SJSA1 (cell line): ENCODE measurements at regions not wholly inside any gene's neighbourhood (a gene's known extent, or its start where the extent isn't known, plus 50 kb on each side); places are given as distances from the start of the nearest gene placed in this dataset.

Source experiments
- DNase-seq, 2 experiments: peaks; one replicate each; pipeline ENCODE4 v3.0.0-alpha.2; 2015 to 2020; ENCODE audit warnings: low spot score in 2 of 2, low read depth in 1 of 2
- H3K27ac ChIP-seq: fragments of 250-450 bp; sonication (Bioruptor Pico); 2 replicates; pipeline ENCODE4 v1.5.1; 2020; ENCODE audit warnings: mild to moderate bottlenecking, moderate library complexity
- H3K27me3 ChIP-seq: fragments of 250-450 bp; sonication (Bioruptor Pico); replicated peaks from 2 replicates; pipeline ENCODE4 v1.5.1; 2020; ENCODE audit warnings: mild to moderate bottlenecking, moderate library complexity
- H3K36me3 ChIP-seq: fragments of 250-450 bp; sonication (Bioruptor Pico); 2 replicates; pipeline ENCODE4 v1.5.1; 2020; ENCODE audit warnings: mild to moderate bottlenecking
- H3K4me1 ChIP-seq: fragments of 250-450 bp; sonication (Bioruptor Pico); replicated peaks from 2 replicates; pipeline ENCODE4 v1.6.1; 2021; ENCODE audit warnings: mild to moderate bottlenecking
- H3K4me3 ChIP-seq: fragments of 250-450 bp; sonication (Bioruptor Pico); 2 replicates; pipeline ENCODE4 v1.5.1; 2020; ENCODE audit warnings: mild to moderate bottlenecking
- H3K9me3 ChIP-seq: fragments of 250-450 bp; sonication (Bioruptor Pico); replicated peaks from 2 replicates; pipeline ENCODE4 v1.5.1; 2020; ENCODE audit warnings: mild to moderate bottlenecking

DNA sequence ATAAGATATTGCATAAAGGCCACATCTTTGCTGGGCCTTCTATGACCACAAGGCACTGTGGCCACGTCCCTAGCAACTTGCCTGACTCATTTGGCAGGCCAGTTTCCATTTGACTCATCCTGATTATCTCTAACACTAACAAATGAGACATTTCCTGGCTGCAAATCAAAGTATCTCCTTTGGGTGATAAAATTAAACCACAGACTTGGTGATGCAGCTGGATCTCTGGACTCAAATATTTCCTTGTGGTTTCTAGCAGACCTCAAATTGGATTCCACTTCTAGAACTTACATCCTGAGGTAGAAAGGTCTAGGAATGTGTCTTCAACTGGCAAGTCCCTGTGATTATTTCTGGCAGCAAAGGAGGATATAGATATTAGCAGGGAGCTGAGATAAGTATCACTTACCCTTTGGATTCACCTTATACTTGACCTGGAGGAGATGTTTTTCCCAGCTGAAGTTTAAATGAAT is 167.9 kb upstream of the NXPH2 start:
- H3K27ac ChIP-seq, result peak overlapping the region; percentile 90
- no peaks in the 10 kb centered on the region for H3K27me3 ChIP-seq
- peaks cover 33% of the 10 kb centered on the region for H3K4me1 ChIP-seq
- H3K4me3 ChIP-seq, result no peak overlapping the region
- no peaks in the 10 kb centered on the region for H3K36me3 ChIP-seq
- H3K9me3 ChIP-seq, result no peaks in the 10 kb centered on the region
- peak; percentile 89 to 97 for DNase-seq

GRCh38 chr2:138943470-138943869 is 163.3 kb upstream of the NXPH2 start:
- no peak for DNase-seq
- H3K9me3 ChIP-seq, result no peaks in the 10 kb centered on the region
- no peak overlapping the region for H3K27ac ChIP-seq
- H3K36me3 ChIP-seq, result no peaks in the 10 kb centered on the region
- H3K27me3 ChIP-seq, result no peaks in the 10 kb centered on the region
- peaks cover 18% of the 10 kb centered on the region for H3K4me1 ChIP-seq
- H3K4me3 ChIP-seq, result no peak overlapping the region

- H3K4me1 ChIP-seq, result peaks cover 10% of the 10 kb centered on the region
- DNase-seq, result no peak
- H3K27ac ChIP-seq, result no peak overlapping the region
- no peaks in the 10 kb centered on the region for H3K27me3 ChIP-seq
- no peaks in the 10 kb centered on the region for H3K36me3 ChIP-seq
- H3K4me3 ChIP-seq, result no peak overlapping the region
- no peaks in the 10 kb centered on the region for H3K9me3 ChIP-seq
Observed at GRCh38 chr2:138942466-138942865, 162.3 kb upstream of the NXPH2 start.

DNA sequence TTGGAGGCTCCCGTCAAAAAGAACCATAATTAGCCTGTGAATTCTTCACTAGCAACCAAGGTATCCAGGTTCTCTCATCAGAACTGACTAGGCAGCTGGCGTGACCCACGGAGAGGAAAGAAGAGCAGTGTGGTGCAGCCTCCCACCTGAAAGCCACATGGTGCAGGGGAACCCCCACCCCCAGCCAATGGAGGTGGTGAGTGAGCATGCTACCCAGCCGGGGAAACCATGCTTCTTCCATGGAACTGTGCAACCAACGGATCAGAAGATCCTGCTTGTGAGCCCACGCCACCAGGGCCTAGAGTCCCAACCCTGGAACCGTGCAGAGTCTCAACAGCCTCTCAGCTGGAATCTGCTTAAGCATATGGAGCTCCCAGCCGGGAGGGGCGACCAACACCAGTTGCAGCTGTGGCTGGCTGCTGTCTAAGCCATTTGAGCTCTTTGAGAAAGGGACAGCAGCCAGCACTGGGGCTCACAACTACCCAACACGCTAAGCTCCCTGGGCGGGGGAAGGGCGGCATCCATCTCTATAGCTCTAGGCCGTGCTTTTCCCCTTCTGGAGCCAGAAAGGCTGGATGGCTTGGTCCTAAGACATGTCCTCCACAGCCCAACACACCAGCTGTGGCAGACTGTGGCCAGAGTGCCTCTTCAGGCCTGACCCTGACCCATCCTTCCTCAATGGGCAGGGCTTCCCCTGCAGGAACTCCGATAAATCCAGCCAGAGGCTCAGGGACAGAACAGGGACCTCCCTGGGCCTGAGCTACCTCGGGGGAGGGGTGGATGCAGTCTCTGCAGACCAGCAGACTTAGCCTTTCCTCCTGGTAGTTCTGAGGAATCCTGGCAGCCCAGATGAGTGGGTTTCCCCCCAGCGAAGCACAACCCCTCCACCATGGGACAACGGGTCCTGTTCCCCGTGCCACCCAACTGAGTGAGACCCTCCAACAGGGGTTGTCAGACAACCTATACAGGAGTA is 151.4 kb upstream of the NXPH2 start:
- no peaks in the 10 kb centered on the region for H3K36me3 ChIP-seq

GRCh38 chr2:138930571-138930970 is 150.4 kb upstream of the NXPH2 start:
- Histone ChIP-seq H3K9me3 (no peaks in the 10 kb centered on the region), H3K27me3 (no peaks in the 10 kb centered on the region), H3K4me1 (no peaks in the 10 kb centered on the region), H3K4me3 (no peak overlapping the region), H3K27ac (no peak overlapping the region), H3K36me3 (no peaks in the 10 kb centered on the region)
- no peak for DNase-seq

More for the DNA sequence above, 151.4 kb upstream of the NXPH2 start:
- H3K4me1 ChIP-seq, result no peaks in the 10 kb centered on the region
- H3K9me3 ChIP-seq, result no peaks in the 10 kb centered on the region
- H3K27me3 ChIP-seq, result no peaks in the 10 kb centered on the region
- no peak for DNase-seq
- no peak overlapping the region for H3K4me3 ChIP-seq
- no peak overlapping the region for H3K27ac ChIP-seq

DNA sequence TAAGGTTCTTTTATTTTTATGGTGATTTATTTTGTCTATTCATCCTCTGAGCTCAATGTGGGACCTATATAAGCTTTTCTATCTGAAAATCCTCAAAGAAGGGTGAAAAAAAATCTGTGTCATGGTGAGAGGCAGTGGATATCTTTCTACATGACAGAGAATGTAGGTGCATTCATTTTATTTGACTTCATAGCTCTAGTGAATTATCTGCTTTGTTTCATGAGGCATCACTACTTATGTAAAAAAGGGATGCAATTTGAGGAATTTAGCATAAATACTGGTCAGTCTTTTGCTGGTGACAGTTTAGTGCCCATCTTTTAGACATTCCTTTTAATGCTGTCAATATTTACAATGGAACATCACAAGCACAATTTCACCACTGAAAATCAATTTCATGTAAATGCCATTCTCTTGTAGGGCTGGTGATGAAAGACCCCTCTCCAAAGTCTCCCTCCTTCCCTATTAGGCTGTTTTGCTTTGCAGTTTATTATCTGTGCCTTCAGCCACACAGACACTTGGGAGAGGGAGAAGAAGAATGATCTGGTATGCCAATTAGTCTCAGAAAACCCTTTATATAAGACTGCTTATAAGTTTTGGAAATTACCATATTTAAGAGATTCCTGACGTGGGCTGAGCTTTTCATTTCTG is 148.3 kb upstream of the NXPH2 start:
- no peaks in the 10 kb centered on the region for H3K36me3 ChIP-seq
- no peaks in the 10 kb centered on the region for H3K9me3 ChIP-seq
- no peaks in the 10 kb centered on the region for H3K4me1 ChIP-seq
- H3K27ac ChIP-seq, result no peak overlapping the region
- DNase-seq, result no peak
- no peak overlapping the region for H3K4me3 ChIP-seq
- H3K27me3 ChIP-seq, result no peaks in the 10 kb centered on the region

- H3K27ac ChIP-seq, result no peak overlapping the region
- H3K27me3 ChIP-seq, result no peaks in the 10 kb centered on the region
- H3K4me3 ChIP-seq, result no peak overlapping the region
- no peaks in the 10 kb centered on the region for H3K9me3 ChIP-seq
- H3K36me3 ChIP-seq, result no peaks in the 10 kb centered on the region
- no peaks in the 10 kb centered on the region for H3K4me1 ChIP-seq
- DNase-seq, result peak in 1 of 2 experiments; percentile 48
Observed at GRCh38 chr2:138922973-138923563, 142.9 kb upstream of the NXPH2 start.

- no peaks in the 10 kb centered on the region for H3K4me1 ChIP-seq
- no peaks in the 10 kb centered on the region for H3K9me3 ChIP-seq
- no peaks in the 10 kb centered on the region for H3K27me3 ChIP-seq
- H3K27ac ChIP-seq, result no peak overlapping the region
- no peak overlapping the region for H3K4me3 ChIP-seq
- DNase-seq, result no peak
- no peaks in the 10 kb centered on the region for H3K36me3 ChIP-seq
Observed at GRCh38 chr2:138919120-138919747, 139.0 kb upstream of the NXPH2 start.

GRCh38 chr2:138910427-138910826 is 130.2 kb upstream of the NXPH2 start:
- no peaks in the 10 kb centered on the region for H3K27me3 ChIP-seq
- 0 out of 2 replicates have a peak, but pooled peaks cover 3% of the 10 kb centered on the region for H3K9me3 ChIP-seq
- H3K27ac ChIP-seq, result no peak overlapping the region
- H3K36me3 ChIP-seq, result no peaks in the 10 kb centered on the region
- no peak for DNase-seq
- H3K4me3 ChIP-seq, result no peak overlapping the region
- H3K4me1 ChIP-seq, result no peaks in the 10 kb centered on the region

- no peak overlapping the region for H3K4me3 ChIP-seq
- H3K9me3 ChIP-seq, result 0 out of 2 replicates have a peak, but pooled peaks cover 3% of the 10 kb centered on the region
Observed at GRCh38 chr2:138906549-138906948, 126.4 kb upstream of the NXPH2 start.

GRCh38 chr2:138902239-138902871 is 122.2 kb upstream of the NXPH2 start:
- Histone ChIP-seq H3K4me1 (no peaks in the 10 kb centered on the region), H3K4me3 (no peak overlapping the region), H3K27ac (no peak overlapping the region), H3K36me3 (no peaks in the 10 kb centered on the region), H3K9me3 (no peaks in the 10 kb centered on the region), H3K27me3 (no peaks in the 10 kb centered on the region)
- no peak for DNase-seq

More at GRCh38 chr2:138906549-138906948, 126.4 kb upstream of the NXPH2 start:
- Histone ChIP-seq H3K4me1 (no peaks in the 10 kb centered on the region), H3K27ac (no peak overlapping the region), H3K27me3 (no peaks in the 10 kb centered on the region), H3K36me3 (no peaks in the 10 kb centered on the region)
- no peak for DNase-seq

DNA sequence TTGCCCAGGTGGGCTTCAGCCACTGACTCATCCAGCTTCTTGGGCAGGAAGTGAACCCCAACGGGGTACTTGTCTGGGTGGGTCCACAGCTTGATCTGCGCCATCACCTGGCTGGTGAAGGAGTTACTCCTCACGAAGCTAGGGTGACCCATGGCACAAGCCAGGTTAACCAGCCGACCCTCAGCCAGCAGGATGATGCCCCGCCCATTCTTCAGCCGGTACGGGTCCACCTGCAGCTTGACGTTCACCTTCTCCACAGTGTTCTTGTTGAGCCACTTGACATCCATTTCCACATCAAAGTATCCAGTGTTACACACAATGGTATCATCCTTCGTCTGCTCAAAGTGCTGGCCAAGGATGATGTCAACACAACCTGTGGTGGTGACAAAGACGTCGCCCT is 121.3 kb upstream of the NXPH2 start:
- no peaks in the 10 kb centered on the region for H3K36me3 ChIP-seq
- H3K27me3 ChIP-seq, result no peaks in the 10 kb centered on the region
- H3K4me1 ChIP-seq, result no peaks in the 10 kb centered on the region
- no peak overlapping the region for H3K27ac ChIP-seq
- H3K9me3 ChIP-seq, result no peaks in the 10 kb centered on the region
- no peak overlapping the region for H3K4me3 ChIP-seq
- no peak for DNase-seq

DNA sequence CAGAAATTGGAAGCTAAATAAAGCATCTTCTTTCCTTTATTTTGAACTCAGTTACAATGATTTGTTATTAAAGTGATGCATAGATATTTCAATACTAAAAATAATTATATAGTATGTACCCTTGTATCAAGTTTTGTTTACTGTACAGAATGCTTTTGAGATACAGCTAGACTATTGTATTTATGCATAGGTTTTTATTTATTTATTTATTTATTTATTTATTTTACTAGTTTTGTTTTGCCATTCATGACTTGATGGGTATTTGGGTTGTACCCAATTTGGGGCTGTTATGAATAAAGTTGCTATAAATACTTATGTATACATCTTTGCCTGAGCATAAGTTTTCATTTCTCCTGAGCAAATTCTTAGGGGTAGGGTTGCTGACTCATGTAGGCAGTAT is 118.7 kb upstream of the NXPH2 start:
- no peaks in the 10 kb centered on the region for H3K9me3 ChIP-seq
- H3K27ac ChIP-seq, result no peak overlapping the region
- no peak for DNase-seq
- H3K4me1 ChIP-seq, result no peaks in the 10 kb centered on the region
- H3K27me3 ChIP-seq, result no peaks in the 10 kb centered on the region
- H3K36me3 ChIP-seq, result no peaks in the 10 kb centered on the region
- no peak overlapping the region for H3K4me3 ChIP-seq
